GM18502 (cell line): ENCODE measurements at regions not wholly inside any gene's neighbourhood (a gene's known extent, or its start where the extent isn't known, plus 50 kb on each side); places are given as distances from the start of the nearest gene placed in this dataset.

Experiments
- ATAC-seq: cut with Tn5 transposase; IDR thresholded peaks from one replicate; pipeline ENCODE4 v1.9.1; 2021; ENCODE audit warnings: mild to moderate bottlenecking; ENCODE audit not compliant: unreplicated experiment, poor library complexity

DNA sequence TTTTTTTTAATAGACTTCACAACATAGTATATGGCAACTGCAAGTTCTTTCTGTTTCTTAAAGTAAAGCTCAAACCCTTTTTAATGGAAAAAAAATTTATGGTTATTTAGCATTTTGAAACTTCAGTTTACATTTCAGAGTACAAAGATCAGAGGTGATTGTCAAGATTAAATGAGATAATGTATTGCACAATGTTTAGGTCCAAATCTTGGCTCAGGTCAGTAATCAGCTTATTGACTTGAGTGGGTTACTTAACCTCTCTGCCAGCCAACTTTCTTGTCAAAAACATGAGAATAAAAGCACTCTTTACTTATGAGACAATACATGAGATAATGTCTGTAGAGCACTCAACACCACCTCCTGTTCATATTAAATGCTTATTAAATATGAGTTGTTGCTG, 345.1 kb upstream of the PTPRD start:
- ATAC-seq: no peak

DNA sequence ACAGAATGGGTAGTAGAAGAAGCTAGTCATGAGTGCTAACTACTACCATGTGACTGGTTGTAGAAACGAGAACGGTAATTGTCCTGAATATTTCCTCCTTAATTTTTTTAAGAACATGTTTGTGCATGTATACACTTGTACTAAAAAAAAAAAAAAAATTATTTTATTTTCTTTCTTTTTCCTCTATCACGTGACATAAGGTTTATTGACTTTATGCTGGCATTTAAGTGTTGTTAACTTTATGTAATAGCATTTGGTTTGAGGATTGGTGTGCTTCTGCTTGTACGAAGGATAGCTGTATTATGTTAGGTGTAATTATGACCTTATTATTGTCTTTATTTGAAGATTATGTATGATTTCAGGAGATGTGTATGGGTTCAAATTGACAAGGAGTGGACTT, 349.1 kb upstream of the PTPRD start:
- ATAC-seq: no peak

DNA sequence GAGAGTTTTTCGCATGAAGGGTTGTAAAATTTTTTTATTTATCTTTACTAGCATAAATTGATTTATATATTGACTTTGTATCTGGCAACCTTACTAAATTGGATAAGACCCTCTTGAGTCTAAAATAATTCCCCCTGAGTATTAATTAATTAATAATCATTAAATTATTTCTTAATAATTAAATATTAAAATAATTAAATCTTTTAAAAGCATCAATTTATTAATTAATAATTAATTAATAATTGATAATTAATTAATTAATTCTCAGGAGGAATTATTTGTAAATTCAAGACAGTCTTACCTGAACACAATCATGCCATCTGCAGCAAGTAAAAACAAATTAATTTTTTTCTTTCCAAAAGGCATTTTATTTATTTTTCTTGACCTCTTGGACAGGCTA, 370.4 kb upstream of the PTPRD start:
- no peak for ATAC-seq

DNA sequence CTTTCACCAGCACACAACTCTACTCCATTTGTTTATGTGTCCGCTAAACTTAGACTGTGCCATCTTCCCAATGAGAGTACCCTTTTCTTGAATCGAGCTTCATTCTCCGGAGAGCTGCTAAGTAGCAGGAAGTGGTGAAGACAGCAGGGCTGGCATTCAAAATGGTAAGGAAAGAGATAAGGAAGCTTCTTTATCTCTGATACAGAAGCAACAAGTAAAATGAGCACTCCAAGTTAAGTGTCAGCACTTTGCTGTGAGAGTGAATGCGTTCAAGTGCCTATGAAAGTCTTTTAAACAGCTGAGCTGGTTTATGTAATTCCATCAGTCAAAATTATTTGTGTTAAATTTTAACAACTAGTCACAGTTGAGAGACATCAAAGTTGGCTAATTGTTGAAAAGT, 386.8 kb upstream of the PTPRD start:
- no peak for ATAC-seq

DNA sequence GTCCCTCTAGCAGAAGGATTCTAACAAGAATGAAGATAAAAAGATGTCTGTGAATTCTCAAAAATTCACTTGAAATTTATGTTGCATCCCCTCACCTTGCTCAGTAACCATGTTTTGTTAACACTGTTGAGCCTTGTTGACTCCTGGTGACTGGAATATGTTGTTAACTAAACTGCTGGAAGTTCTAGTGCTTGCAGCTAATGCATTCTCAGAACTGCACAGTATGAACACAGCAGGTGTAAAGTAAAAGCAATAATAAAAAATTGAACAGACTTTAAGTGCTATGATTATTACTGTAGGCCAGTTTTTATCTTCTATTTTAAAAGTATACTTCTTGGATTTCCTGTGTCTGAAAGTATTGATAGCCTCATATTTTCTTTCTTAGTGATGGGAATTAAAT, 388.7 kb upstream of the PTPRD start:
- ATAC-seq: no peak

DNA sequence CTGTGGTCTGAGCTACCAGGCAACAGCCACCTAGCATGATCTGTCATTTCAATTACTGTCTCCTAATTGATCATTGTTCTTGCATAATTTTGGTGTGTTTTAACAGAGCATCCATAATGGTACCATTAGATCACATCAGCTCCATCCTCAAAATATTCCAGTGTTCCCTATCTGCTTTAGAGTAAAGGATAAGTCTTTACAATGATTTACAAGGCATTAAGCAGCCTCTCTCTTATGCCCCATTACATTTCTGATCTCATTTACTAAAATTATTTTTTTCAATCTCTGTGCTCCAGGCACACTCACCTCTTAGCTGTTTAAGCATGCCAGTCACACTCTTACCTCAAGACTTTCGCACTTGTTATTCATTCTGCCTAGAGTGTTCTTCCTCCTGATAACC, 389.9 kb upstream of the PTPRD start:
- no peak for ATAC-seq

DNA sequence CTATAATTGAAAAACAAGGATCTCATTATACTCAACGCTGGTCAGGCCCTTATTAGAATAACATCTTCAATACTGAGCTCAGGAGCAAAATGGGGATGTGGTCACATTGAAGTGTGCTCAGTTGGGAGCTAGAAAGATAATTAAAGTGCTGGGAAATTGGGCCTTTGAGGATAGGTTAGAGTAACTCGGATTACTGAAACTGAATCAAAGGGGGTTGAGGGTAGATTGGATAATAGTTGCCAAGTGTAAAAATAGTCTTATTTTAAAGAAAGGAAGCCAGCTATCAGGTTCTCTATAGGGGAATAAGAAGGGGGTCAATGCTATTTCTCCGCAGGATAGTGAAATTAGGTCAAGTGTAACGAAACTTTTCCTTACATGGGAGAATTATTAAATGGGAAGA, 391.0 kb upstream of the PTPRD start:
- no peak for ATAC-seq

DNA sequence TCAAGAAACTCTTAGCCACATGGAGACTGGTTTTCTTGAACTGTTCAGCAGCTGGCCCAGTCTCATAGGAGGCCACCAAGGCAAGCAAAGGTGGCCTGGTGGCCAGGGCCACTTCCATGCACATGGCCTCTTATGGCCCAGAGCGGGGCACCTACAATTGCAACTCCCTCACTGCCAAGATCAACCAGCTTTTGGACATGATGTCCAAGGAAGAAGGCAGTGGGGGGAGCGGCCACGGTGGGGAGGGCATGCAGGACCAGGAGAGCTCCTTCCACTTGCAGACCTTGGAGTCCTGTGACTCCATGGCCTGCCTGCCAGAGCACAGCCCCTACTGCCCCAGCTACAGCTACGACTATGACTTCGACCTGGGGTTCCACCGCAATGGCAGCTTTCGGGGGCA, 398.9 kb upstream of the PTPRD start:
- ATAC-seq: no peak

DNA sequence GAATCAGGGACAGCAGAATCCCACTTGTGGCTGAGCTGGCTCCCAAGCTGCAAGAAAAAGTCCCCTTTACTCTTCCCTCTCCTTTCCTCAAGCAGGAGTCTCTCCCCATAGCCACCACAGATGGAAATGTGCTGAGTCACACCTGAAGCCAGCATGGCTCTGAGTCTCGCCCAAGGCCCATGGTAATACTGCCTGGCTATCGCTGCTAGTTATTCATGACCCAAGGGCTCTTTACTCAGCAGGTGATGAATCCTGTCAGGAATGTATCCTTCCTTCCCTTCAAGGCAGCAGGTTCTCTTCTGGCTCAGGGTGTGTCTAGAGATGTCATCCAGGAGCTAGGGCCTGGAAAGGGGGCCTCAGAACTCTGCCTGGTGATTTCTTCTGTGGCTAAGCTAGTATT, 403.3 kb upstream of the PTPRD start:
- ATAC-seq: no peak

DNA sequence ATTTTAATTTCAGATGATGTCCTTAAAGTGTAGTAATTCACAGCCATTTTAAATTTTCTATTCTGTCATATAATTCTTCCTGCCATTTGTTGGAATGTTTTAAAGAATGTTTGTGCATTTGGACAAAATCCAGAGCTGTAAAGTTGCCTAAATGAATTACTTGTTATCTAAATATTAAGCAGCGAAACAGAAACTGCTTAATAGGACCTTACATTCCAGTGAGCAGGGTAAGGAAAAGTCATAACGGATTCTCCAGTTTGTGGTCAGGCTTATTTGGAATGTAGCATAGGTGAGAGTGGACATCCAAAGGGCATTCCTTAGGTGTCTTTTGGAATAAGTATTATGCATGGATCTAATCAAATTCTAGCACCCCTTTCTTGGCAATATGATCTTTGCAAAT, 410.4 kb upstream of the PTPRD start:
- ATAC-seq: no peak

DNA sequence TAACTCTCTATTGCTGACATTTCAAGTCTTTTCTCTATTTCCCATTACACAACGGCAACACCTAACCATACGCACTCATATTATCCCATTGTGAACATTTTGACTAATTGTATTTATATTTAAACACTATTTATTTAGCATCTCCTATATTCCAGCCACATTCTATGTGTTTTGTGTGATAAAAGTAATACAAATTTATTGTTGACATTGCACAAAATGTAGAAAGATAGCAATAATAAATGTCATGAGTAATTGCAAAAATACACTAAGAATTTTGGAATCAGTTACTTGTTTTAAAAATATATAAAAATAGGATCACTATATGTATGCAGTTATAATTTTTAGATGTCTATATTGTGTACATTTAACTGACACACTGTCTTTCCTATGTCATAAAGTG, 413.0 kb upstream of the PTPRD start:
- no peak for ATAC-seq

DNA sequence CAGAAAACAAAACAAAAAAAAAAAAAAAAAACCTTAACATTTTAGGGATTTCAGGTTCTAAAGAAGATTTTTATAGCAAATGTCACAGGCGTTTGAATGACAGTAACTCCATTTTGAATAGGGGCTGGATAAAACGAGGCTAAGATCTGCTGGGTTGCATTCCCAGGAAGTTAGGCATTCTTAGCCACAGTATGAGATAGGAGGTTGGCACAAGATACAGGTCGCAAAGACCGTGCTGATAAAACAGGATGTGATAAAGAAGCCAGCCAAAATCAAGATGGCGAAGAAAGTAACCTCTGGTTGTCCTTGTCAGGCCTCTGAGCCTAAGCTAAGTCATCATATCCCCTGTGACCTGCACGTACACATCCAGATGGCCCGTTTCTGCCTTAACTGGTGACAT, 425.6 kb upstream of the PTPRD start:
- ATAC-seq: no peak

DNA sequence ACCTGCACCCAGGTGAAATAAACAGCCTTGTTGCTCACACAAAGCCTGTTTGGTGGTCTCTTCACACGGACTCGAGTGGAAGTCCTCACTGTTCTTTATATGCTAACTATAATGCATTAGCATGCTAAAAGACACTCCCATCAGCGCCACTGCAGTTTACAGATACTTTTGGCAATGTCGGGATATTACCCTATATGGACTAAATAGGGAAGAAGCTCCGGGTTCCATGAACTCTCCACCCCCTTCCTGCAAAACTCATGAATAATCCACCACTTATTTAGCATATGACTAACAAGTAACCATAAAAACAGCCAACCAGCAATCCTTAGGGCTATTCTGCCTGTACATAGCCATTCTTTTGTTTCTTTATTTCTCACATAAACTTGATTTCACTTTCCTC, 426.2 kb upstream of the PTPRD start:
- no peak for ATAC-seq

DNA sequence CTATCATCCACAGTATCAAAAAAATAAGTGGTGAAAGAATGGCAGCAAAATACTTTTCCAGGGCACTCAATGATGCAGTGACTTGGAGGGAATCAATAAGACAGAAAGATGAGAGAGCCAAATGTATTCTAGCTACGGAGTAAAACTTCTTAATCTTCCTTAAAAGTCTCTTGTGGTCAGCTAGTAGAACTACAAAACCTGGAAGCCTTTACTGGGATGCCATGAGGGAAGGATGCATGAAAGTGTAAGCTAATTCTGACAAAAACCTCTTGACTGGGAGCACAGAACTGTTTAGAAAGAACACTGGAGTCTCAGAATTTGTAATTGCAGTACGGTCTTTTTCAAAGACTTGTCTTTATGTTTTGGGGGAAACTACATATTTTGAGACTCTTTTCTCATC, 432.8 kb upstream of the PTPRD start:
- ATAC-seq: no peak

DNA sequence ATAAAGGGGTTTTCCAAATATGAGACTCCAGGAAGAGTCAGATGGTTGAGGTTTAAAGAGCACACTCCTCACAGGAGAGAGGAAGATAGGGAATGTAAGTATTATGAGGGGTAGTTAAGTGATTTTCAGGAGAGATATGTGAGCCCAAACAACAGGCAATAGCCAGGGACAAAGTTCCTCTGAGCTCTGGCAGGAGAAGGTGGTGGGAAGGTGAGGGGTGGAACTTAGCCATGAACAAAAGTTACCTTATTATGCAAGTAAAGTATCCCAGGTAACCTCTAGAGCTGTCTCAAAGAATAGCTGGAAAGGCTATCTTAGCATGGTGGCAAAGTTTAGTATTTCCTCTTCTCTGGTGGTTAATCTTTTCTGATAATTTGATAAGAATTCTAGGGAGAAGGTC, 450.5 kb upstream of the PTPRD start:
- ATAC-seq: no peak

DNA sequence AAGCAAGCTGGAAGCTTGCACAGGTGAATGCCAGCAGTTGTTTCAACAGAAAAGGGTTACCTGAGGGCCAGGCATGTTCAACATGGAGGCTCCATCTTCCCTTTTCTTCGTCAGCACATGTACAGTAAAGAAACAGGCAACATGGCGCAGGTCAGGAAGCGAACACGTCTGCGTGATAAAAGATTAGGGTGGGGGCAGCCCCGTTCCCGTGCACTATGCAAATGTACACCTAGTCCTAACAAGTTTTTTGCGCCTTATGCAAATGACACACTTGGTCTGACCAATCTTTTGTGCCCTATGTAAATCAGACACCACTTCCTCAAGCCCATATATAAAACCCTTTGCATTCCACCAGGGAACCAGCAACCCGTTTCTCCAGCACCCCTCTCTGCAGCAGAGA, 452.1 kb upstream of the PTPRD start:
- no peak for ATAC-seq

DNA sequence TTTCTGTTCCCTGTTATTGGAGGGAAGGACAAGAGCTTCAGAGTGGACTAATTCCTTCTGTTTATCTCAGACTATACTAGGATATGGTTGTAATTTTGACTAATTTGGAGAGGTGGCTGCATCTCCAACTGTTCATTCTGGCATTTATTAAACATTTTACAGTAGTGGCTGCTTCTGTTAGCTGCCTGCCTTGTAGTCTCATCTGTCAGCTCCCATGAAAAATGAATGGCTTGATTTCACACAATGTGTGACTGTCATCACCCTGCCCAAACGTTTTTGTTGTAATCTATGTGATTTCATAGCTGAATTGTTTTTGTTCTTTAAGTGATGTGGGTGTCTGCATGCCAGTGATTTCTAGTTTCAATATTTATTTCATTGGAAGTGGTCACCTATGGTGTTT, 459.4 kb upstream of the PTPRD start:
- ATAC-seq: no peak

DNA sequence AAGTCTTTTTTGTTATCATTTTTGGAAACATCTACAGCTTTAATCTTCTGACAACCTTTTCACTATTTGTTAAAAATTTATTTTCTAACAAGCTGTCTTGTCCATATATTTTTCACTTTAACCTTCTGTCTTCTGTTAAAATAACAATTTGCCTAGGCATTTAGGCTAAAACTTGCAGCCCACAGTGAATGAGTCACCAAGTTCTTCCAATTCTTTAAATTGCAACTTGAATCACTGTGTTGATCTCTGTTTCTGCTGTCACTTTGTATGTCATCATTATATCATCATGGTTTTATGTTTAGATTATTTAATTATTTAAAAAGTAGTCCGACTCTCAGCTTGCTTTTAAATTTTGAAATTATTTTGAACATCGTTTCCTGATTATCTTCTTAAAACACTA, 473.8 kb upstream of the PTPRD start:
- ATAC-seq: no peak

DNA sequence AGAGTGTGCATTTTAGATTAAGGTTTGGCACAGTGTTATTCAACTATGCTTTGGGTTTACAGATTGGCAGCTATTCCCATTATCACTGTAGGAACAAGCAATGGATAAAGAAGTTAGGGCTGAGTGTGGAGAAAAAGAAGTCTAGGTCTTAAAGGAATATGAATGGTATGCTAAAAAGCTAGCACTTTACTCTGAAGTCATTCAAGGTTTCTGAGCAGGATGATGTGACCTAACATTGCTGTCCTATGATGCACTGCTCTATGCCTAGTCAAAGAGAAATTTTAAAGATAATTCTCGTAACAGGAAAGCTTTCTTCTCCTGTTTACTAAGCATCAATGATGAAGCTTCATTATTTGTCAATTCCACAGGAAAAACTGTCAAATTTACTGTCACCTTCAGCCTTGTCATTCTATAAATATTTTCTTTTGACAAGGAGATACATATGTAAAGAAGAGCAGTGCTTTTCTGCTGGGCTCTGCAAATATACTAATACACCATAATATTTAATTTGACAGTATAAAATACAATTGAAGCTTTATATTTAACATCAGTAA, 476.1 kb upstream of the PTPRD start:
- no peak for ATAC-seq

DNA sequence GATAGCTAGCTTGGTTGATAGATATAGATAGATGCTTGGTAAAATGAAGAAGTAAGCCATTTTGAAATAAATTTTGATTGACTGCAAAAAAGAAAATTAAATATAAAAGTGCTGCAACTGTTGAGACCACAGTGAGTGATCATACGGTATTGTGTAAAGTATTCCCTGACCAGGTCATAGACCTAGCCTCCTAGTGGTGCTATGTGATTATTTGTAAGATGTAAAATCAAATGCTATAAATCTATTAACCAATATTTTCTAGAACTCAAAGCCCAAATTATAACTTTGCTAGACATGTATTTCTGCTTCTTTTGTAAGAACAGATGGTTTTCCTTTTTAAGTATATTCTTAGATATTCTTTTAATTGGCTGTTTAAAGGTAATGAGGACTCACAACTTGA, 480.2 kb upstream of the PTPRD start:
- ATAC-seq: no peak

DNA sequence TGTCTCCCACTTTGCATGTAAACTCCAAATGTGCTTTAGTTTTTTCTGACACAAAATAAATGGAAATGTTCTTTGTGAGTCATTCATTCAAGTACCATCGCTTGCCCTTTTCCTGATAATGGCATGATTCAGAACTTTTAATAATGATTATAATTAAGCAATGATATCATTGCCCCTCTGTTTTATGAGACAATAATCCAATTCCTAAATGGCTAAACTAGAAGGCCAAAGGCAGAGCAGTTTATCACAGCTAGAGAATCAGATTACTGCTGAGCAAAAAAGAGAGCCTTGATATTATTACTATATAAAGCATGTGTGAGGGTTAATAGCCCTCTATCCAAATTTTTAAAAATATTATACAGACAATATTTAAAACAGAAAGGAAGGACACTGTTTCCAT, 484.2 kb upstream of the PTPRD start:
- ATAC-seq: no peak

DNA sequence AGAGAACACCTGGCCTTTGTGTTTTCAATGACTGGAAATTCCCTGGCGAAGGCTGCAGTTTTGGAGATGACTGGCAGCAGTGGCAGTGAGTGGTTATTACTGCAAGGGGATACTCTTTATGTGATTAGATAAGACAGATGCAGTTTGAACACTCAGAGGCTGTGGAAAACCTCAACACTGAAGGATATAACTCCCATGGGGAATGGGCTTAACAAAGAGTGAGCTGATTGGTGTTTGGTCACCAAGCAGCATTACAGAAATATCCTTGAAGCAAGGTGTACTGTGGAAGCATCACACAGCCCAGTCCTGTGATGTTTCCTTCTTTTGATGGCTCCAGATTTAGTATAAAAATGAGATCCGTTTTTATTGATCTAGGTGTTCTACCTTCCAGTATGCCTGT, 490.7 kb upstream of the PTPRD start:
- ATAC-seq: no peak

DNA sequence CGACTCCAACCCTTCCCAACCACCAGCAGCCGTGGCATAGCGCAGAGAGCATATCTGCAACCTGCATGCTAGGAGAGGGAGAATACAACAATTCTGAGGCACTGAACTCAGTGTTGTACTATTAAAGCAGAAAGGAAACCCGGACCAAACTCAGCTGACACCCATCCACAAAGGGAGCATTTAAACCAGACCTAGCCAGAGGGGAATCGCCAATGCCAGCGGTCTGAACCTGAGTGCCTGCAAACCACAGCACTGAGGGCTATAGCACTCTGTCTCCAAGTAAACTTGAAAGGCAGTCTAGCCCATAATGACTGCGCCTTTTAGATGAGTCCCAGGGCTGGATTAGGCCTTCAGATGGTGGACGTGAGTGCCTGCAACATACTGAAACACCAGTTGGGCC, 494.4 kb upstream of the PTPRD start:
- ATAC-seq: no peak
